ENCODE measurements at regions not wholly inside any gene's neighbourhood (a gene's known extent, or its start where the extent isn't known, plus 50 kb on each side); places are given as distances from the start of the nearest gene placed in this dataset.

DNA sequence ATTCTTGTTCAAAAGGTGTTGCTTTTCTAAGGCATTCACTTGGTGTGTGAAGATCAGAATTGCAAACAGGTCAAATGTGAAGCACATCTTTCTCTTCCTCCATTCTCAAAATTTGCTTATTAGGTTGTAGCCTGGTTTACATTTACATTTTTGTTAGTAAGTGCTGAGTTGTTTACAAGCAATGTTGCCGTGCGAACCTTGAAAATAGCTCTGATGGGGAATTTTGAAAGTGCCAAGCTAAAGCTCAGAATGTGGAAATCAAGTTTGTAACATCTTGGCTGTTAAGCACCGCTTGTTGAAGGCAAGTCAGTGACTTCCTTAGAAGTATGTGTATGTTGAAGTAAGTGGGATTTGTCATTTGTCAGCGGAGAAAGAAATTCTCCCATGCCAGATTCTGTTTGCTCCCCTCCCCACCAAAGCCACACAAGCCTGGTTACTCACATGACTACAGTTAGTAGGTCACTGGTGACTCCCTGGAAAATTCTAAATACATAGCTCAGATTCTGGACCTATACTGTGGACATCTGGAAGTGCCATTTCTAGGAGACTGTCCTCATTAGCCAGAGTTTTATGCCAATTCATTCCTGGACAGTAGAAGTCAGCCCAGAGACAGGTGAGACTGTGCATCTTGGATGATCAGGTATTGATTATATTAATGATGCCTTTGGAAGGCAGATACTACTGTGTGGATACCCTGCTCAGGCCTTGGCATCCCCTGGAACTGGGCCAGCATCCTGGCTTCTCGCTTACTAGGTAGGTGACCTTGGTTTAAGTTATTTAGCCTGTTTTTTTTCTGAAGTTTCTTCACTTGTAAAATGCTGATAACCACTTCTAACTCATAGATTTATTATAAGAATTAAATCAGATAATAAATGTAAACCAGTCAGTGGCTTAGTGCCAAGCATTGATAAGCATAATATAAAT is 390.6 kb upstream of the SEMA6D start:
- no peak overlapping the region for H3K4me3 ChIP-seq (ENCODE audit: low read depth, low read length)
- TF ChIP-seq, protein P1, sequence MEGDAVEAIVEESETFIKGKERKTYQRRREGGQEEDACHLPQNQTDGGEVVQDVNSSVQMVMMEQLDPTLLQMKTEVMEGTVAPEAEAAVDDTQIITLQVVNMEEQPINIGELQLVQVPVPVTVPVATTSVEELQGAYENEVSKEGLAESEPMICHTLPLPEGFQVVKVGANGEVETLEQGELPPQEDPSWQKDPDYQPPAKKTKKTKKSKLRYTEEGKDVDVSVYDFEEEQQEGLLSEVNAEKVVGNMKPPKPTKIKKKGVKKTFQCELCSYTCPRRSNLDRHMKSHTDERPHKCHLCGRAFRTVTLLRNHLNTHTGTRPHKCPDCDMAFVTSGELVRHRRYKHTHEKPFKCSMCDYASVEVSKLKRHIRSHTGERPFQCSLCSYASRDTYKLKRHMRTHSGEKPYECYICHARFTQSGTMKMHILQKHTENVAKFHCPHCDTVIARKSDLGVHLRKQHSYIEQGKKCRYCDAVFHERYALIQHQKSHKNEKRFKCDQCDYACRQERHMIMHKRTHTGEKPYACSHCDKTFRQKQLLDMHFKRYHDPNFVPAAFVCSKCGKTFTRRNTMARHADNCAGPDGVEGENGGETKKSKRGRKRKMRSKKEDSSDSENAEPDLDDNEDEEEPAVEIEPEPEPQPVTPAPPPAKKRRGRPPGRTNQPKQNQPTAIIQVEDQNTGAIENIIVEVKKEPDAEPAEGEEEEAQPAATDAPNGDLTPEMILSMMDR (IDR thresholded peaks at IDR 0.05; ENCODE audit: insufficient read depth, low read depth, low read length, missing control alignments) = no peak
- no peak for DNase-seq (ENCODE audit: low read depth)

- no peak overlapping the region for H3K4me3 ChIP-seq (ENCODE audit: low read depth, low read length)
- DNase-seq (ENCODE audit: low read depth) = no peak
- TF ChIP-seq, protein P1 (IDR thresholded peaks at IDR 0.05; ENCODE audit: insufficient read depth, low read depth, low read length, missing control alignments) = no peak
These were observed 385.4 kb upstream of the SEMA6D start for GRCh38 chr15:47331829-47332393.

DNA sequence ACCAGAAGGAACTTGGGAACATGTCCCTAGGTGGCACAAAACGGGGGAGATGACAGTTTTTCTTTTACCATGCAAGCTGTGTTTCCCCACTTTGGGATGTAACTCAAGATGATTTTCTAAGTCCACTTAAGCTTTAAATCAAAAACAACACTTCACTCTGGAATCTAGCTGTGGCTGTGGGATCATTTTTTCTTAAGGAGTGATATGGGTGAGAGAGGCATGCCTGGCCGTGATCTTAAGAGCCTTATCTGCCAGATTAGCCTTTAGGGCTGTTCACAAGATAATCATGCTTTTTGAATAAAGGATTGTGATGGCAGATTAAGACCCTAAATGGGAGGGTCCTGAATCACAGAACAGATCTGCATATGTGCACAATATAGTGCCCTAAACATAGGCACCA is 384.8 kb upstream of the SEMA6D start:
- no peak overlapping the region for H3K4me3 ChIP-seq (ENCODE audit: low read depth, low read length)
- TF ChIP-seq, protein P1 (IDR thresholded peaks at IDR 0.05; ENCODE audit: insufficient read depth, low read depth, low read length, missing control alignments) = no peak
- DNase-seq (ENCODE audit: low read depth) = no peak

DNA sequence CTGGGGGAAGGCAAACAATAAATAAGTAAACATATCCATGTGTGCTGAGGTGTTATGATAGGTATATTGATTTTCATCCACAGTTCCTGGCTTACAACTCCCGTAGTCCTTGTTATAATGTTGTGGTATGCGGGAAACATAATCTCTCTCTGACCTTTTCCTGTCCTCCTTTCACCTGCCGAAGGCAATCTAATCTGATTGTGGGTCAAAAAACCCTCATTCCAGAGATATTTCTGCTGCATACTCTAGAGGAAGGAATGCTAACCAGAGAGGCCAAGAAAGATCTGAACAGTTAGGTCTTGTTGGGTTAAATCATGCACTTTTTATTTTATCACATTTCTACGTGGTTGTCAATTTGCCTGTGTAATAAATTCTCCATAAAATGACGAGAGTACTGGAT is 383.6 kb upstream of the SEMA6D start:
- TF ChIP-seq, protein P1 (IDR thresholded peaks at IDR 0.05; ENCODE audit: insufficient read depth, low read depth, low read length, missing control alignments) = no peak
- H3K4me3 ChIP-seq (ENCODE audit: low read depth, low read length) = no peak overlapping the region
- DNase-seq (ENCODE audit: low read depth) = no peak

GRCh38 chr15:47334805-47335535 is 382.3 kb upstream of the SEMA6D start:
- TF ChIP-seq, protein P1 (IDR thresholded peaks at IDR 0.05; ENCODE audit: insufficient read depth, low read depth, low read length, missing control alignments) = no peak
- no peak for DNase-seq (ENCODE audit: low read depth)
- no peak overlapping the region for H3K4me3 ChIP-seq (ENCODE audit: low read depth, low read length)

GRCh38 chr15:47337106-47337505 is 380.2 kb upstream of the SEMA6D start:
- TF ChIP-seq, protein P1 (IDR thresholded peaks at IDR 0.05; ENCODE audit: insufficient read depth, low read depth, low read length, missing control alignments) = no peak
- H3K4me3 ChIP-seq (ENCODE audit: low read depth, low read length) = no peak overlapping the region
- DNase-seq (ENCODE audit: low read depth) = no peak
